HG02885 (cell line): ENCODE measurements at regions not wholly inside any gene's neighbourhood (a gene's known extent, or its start where the extent isn't known, plus 50 kb on each side); places are given as distances from the start of the nearest gene placed in this dataset.

ENCODE experiments used
- ATAC-seq: cut with Tn5 transposase; IDR thresholded peaks from one replicate; pipeline ENCODE4 v1.9.1; 2021; ENCODE audit warnings: mild to moderate bottlenecking; ENCODE audit not compliant: unreplicated experiment, poor library complexity

GRCh38 chr5:147036691-147037245, 158.2 kb upstream of the PPP2R2B start:
- ATAC-seq = no peak

GRCh38 chr5:147037515-147038205, 159.1 kb upstream of the PPP2R2B start:
- no peak for ATAC-seq

DNA sequence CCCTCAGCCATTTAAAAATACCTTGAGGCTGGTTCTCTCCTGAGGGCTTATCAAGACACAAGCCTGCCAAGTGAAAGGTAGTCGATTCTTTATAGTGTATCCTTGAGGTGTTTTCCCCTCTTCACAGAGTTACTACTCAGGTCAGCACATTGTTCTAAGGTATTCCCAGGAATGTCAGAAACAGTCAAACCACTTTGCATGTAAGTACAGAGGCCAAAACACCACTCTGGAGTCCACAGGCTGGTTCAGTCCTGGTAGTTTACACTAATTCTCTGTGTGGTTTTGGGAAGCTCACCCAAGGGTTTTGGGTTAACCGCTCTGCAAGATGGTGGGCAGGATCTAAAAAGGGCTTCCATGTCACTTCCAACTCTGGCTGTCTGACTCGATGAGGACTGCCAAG, 162.3 kb upstream of the PPP2R2B start:
- ATAC-seq = no peak

DNA sequence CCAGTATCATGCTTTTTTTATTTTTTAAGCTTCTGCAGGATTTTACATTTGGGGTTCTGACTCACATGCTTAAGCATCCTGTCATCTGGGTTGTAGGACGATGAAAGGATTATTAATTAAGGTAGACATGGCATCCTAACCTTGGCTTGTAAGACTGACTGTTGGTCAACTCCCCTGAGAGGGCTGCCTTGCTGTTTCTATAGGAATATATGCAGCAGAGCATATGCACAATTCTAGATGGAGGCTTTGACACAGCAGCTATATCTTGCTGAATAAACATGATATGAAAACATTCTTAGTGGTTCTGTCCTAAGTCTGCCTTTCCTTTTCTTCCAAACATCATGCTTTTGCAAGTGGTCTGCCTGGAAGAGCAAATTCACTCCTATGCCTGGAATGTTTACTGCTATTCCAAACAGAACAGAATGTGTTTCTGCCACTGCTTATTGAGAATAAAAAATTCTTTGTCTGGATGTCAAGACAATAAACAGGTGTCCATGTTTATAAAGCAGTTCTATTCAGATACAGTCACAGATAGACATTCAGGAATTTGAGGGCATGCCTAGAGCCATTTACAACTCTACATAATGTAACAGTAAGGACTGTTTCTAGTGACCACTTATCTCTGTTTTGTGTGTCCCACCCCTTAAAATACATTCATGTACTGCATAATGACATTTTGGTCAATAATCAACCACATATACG, 166.2 kb upstream of the PPP2R2B start:
- no peak for ATAC-seq

- ATAC-seq = no peak
These were observed 166.7 kb upstream of the PPP2R2B start for GRCh38 chr5:147045290-147045689.

DNA sequence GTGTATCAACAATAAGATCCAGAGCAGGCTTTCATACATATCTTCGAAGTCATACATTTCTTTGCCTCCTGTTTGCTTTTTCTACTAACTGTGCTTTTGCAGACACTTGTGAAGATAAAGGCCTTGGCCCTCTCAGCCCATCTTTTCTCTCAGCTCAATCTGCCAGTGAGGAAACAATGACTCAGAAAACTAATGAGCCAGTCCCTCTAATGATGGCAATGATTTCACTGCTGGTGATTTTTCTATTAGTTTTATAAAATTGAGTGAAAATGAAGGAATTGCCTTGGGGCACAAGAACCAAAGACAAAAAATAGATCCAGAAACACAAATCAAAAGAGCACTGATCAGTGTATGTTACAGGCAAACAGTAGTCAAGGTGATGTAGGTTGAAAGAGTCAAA, 167.7 kb upstream of the PPP2R2B start:
- ATAC-seq = no peak

- ATAC-seq = no peak
These were observed 168.3 kb upstream of the PPP2R2B start for GRCh38 chr5:147046894-147047293.

- no peak for ATAC-seq
These were observed 171.2 kb upstream of the PPP2R2B start for GRCh38 chr5:147049764-147050163.

GRCh38 chr5:147050172-147050571, 171.6 kb upstream of the PPP2R2B start:
- no peak for ATAC-seq

DNA sequence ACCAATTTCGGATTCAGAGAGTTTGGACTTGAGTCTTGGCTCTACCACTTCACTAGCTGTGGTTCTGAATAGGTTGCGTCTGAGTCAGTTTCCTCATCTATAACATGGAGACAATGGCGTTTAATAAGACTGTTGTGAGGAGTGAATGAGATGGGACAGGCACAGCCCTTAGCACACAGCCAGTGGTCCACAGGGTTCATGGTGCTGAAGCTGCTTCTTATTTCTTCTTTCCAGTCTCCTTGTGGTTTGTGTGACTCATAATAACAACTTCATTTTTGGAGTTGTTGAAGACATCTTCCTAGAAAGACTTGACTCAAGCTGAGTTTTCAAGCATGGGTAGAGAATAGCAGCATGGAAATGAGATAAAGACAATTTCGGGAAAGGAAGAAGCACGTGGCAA, 172.6 kb upstream of the PPP2R2B start:
- no peak for ATAC-seq

- no peak for ATAC-seq
These were observed 174.0 kb upstream of the PPP2R2B start for GRCh38 chr5:147052519-147052918.

- ATAC-seq = no peak
These were observed 176.7 kb upstream of the PPP2R2B start for GRCh38 chr5:147055089-147055826.

GRCh38 chr5:147055850-147056566, 177.5 kb upstream of the PPP2R2B start:
- ATAC-seq = no peak

DNA sequence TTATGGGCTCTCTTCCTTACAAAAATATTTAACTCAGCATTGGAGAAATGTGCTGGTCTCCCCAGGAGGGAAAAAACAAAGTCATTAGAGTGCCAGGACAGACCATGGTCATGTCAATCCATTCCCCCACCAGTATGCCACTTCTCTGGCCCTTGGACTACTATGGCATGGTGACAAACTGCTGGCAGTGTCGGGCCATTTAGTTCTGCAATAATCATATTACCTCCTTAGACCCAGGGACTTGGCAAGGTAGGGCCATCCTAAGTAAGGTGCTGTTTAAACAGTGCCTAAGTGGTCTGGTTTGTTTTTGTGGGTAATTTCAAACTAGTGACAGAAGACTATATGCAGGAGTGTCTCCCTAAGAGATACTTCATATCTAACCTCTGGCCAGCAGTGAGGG, 177.8 kb upstream of the STK32A start:
- ATAC-seq = no peak

GRCh38 chr5:147061431-147061830, 173.4 kb upstream of the STK32A start:
- ATAC-seq = no peak

- no peak for ATAC-seq
These were observed 172.4 kb upstream of the STK32A start for GRCh38 chr5:147062427-147062826.

DNA sequence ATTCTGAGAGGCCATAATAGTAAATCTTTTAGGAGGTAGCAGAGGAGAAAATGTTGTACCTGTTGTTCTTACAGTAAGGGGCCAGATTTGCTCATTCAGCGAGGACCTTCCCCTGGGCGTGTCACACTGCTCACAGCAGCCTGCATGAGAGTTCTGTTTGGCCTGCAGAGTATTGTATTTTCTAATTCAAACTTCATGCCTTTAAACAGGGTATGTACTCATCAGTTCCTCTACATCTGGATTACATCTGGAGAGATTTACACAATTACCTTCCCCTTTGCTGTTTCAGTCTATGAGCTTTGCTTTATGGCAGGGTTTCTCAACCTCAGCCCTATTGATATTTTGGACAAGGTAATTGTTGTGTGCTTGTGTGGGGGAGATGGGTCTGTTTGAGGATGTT, 170.9 kb upstream of the STK32A start:
- no peak for ATAC-seq

DNA sequence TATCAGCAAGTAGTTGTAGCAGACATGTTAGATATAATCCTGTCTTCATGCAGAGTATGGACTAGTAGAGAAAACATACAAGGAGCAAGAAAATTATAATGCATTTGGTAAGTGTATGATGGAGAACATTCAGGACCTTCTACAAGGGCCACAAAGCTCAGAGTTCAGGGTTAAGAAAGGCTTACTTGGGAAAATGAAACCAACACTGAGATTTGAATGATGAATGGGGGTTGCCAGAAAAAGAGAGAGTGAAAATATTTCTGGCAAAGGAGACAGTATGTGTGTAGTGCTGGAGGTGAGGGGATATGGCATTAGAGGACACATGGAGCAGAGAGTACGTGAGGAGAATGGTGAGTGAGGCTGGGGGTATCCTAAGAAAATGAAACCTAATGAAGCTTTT, 169.8 kb upstream of the STK32A start:
- ATAC-seq = peak; percentile 62

- ATAC-seq = no peak
These were observed 165.8 kb upstream of the STK32A start for GRCh38 chr5:147068998-147069397.

DNA sequence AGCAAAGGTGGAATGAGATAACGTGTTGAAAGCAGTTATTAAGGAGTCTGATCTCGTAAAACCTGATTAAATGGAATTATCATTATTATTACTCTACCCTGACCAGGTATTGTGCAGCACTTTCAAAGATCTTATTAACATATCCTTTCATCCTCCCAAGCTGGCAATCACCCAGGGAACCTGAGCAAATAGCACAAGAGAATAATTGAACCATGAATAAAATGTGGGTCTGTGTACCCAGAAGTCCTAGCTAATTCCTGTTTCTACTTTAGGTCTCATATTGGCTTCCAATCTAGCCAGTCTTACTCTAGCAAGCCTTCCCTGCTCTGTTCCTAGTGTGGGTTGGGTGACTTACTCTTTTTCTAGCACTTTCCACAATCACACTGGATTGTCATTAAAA, 162.2 kb upstream of the STK32A start:
- no peak for ATAC-seq
